Stimulated activated CD4-positive, alpha-beta T cell treated with anti-CD3 and anti-CD28 coated beads, Interleukin-12 subunit alpha, Interleukin-12 subunit beta, amount 100 ng/mL, for 4 hours (primary cell): ENCODE measurements at regions not wholly inside any gene's neighbourhood (a gene's known extent, or its start where the extent isn't known, plus 50 kb on each side); places are given as distances from the start of the nearest gene placed in this dataset.
"Not testable (repeated sequence)": the region's sequence is repeated elsewhere in the genome, so short reads cannot be mapped to it uniquely, and the experiment has no call there.

ENCODE experiments used
- DNase-seq: peaks from one replicate; pipeline ENCODE4 v3.0.0-alpha.2; 2020

DNA sequence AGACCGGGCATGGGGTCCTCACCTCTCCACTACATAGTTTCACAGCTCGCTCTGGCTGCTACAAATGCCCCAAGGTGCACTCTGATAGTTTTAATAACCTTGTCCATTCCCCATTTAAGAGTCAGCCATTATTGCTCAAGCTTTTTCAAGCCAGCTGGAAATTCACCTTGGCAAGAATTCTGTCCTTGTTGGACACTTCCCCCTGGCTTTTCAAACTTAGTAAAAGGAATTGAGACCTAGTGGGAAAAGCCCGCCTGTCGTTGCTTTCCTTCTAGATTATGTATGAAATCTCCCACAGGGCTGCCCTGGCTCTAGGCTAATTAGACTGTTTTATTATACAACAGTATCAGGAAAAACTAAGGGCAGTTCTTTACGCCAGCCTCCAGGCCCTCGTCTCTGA is 293.7 kb upstream of the GADL1 start:
- DNase-seq: no peak

DNA sequence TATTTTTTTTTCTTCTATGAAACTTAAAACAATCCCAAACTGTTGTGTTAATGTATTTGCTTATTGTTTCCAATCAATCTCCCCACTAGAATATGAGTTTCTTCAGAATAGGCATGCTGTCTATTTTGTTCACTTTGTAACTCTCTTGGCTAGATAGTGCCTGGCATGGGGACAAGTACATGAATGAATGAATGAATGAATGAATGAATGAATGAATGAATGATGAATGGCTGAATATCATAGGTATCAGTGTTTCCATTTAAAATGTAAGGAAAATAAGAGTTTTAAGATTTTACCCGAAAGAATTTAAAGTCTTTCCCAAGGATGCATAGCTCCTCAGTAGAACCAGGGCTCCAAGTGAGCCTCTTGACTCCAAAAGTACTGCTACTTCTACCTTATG is 294.9 kb upstream of the GADL1 start:
- no peak for DNase-seq

GRCh38 chr3:31189971-31190370 is 295.5 kb upstream of the GADL1 start:
- no peak for DNase-seq

- DNase-seq: no peak
Observed at GRCh38 chr3:31191354-31191753, 296.9 kb upstream of the GADL1 start.

- DNase-seq: no peak
Observed at GRCh38 chr3:31193429-31193828, 299.0 kb upstream of the GADL1 start.

DNA sequence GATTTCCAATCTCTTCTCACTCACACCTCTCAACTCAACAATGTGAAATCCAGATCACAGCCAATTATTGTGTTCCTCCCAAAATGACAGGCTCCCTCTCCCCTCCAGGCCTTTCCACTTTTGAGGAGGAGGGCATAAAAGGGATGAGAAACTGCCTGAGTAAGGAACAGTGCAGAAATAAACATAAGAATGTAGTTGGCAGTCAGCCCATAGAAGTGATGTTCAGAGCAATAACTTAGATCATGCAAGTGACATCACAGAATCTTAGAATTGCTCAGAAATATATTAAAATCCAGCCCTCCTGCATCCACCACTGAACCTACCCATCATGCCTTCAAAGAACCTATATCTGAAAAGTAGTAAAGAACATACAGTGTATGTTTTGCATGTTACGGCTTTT is 299.4 kb upstream of the GADL1 start:
- no peak for DNase-seq

- no peak for DNase-seq
Observed at GRCh38 chr3:31196261-31196660, 301.8 kb upstream of the GADL1 start.

GRCh38 chr3:31196881-31197364 is 302.5 kb upstream of the GADL1 start:
- no peak for DNase-seq

- no peak for DNase-seq
Observed at GRCh38 chr3:31197941-31198340, 303.5 kb upstream of the GADL1 start.

GRCh38 chr3:31198890-31199289 is 304.4 kb upstream of the GADL1 start:
- DNase-seq: no peak

- DNase-seq: no peak
Observed at GRCh38 chr3:31203960-31204795, 309.7 kb upstream of the GADL1 start.

DNA sequence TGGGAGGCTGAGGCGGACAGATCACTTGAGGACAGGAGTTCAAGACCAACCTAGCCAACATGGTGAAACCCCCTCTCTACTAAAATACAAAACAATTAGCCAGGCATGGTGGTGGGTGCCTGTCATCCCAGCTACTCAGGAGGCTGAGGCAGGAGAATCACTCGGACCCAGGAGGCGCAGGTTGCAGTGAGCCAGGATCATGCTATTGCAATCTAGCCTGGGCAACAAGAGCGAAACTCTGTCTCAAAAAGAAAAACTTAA is 310.3 kb upstream of the GADL1 start:
- not testable (repeated sequence) for DNase-seq

DNA sequence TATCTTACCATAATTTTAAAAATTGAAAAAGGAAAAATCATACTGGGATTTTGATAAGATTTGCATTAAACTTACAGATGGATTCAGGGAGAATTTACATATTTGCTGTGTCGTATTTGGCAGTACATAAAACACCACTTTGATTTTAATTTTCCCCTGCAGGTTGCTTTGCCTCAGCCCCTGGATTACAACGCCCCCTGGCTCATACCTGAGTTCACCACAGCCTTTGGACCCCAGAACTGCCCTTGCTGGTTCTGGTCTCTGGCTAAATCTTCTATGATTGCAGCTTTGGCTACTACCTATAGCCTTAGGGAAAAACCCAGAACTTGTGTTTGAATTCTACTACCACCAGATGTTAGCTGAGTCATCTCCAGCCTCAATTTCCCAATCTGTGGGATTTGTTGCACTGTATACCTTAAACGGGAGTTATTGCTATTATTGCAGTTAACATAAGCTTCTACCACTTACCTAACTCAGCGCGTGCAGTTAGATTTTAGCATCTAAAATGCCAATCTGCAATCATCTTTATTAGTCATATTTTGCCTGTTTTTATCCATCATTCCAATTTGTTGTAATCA is 315.7 kb upstream of the GADL1 start:
- DNase-seq: no peak

DNA sequence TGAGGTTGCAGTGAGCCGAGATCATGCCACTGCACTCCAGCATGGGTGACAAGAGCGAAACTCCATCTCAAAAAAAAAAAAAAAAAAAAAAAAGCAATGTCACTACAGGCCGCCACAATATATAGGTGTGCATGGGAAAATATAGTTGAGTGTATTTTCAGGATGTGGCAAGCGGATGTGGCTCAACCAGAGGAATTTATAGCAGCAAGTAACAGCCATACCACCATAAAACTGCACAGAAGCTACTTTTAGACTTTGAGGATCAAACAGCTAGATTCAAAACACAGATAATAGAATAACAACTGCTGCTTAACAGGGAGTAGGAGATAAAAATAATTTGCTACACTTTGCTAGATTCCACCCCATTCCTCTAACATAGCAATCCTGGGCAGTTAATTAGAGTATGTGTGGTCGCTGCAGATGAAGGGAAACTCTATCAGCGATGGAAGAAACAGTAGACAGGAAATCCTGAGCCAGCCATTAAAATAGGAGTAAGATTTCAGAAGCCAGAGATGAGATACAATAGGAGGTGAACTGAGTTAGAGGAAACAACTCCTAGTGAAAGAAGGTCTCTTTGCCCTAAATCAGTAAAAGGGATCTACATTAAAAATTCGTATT is 318.7 kb upstream of the STT3B start:
- no peak for DNase-seq

DNA sequence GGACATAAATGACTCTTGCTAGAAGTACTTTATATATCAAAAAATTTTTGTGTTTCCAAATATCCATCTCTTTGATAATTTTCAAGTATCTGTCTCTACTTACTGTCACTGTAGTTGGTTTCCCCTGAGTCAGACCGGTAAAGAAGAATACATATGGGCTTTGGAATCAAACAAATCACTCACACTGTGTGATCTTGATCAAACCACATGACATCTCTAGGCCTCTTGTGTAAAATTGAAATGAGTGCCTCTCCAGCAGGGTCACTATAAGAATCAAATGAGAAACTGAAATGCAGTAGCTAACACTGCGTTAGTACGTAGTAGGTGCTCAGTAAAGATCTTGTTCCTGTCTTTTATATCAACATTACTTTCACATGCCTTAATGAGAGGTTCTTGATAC is 314.6 kb upstream of the STT3B start:
- no peak for DNase-seq

GRCh38 chr3:31219131-31219843 is 313.4 kb upstream of the STT3B start:
- no peak for DNase-seq

GRCh38 chr3:31220431-31220830 is 312.3 kb upstream of the STT3B start:
- no peak for DNase-seq

- DNase-seq: no peak
Observed at GRCh38 chr3:31223278-31223677, 309.4 kb upstream of the STT3B start.

- no peak for DNase-seq
Observed at GRCh38 chr3:31224936-31225335, 307.8 kb upstream of the STT3B start.

- DNase-seq: no peak
Observed at GRCh38 chr3:31225923-31226322, 306.8 kb upstream of the STT3B start.

GRCh38 chr3:31226346-31226745 is 306.4 kb upstream of the STT3B start:
- no peak for DNase-seq

- DNase-seq: no peak
Observed at GRCh38 chr3:31227131-31227562, 305.6 kb upstream of the STT3B start.

DNA sequence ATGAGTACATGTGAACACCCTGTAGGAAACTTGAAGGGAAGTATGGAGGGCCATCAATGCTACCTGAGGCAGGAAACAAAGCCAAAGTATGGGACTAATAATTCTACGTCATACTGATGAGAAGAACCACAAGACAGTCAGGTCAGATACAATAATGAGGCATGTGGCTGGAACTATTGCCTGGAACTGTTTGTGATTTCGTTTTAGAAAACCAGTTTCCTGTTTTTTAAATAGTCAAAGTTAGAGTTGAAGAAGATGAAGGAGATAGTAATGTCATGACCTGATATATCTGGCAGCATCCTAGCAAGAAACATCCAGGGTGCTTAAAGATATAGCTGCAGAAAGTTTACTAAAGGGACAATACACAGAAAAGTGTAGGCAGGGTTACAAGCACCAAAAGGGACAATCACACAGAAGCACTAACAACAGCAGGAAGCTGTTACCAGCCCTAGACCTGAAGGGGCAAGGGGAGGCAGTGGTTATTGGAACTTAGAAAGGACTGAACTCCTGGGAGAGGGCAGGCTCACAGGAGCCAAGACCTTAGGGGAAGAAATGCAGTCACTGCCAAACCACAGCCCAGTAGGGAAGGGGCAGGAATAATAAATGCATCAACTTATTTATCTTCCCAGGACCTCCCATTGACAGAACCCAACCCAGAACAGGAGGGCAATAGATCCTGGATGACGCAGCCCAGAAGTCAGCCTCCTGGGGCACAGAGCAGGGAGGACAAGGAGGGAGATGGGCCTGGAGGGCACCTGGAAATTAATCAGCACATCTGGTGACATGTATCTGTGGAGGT is 302.1 kb upstream of the STT3B start:
- no peak for DNase-seq
